ENCODE measurements at regions not wholly inside any gene's neighbourhood (a gene's known extent, or its start where the extent isn't known, plus 50 kb on each side); places are given as distances from the start of the nearest gene placed in this dataset.

DNA sequence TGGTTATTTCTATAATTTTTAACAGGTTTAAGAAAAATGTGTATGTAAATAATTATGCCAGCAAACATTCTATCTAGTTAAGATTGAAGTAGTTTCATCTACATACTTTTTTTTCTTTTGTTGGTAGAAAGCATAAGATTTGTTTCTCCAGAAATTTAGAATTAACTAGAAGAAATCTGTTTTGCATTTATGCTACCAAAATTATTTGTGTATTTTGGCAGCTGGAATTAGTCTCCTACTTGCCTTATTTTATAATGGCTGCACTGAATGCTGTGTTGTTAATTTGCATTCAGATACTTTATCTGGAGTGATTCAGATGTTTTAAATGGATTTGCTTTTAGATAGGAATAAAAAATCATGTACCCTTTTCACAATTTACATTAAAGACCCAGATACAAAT, 100.2 kb upstream of the NAALADL2 start:
- Histone ChIP-seq H3K36me3 (no peaks in the 10 kb centered on the region), H3K9me3 (no peaks in the 10 kb centered on the region), H3K27me3 (no peaks in the 10 kb centered on the region), H3K4me1 (ENCODE audit: control insufficient read depth in 1 of 2, insufficient read depth in 1 of 2, low read depth in 1 of 2, low read length in 1 of 2) (no peaks in the 10 kb centered on the region), H3K27ac (no peak overlapping the region), H3K4me3 (ENCODE audit: low read depth in 1 of 2, low read length in 1 of 2) (no peak overlapping the region)
- TF ChIP-seq, protein P1, sequence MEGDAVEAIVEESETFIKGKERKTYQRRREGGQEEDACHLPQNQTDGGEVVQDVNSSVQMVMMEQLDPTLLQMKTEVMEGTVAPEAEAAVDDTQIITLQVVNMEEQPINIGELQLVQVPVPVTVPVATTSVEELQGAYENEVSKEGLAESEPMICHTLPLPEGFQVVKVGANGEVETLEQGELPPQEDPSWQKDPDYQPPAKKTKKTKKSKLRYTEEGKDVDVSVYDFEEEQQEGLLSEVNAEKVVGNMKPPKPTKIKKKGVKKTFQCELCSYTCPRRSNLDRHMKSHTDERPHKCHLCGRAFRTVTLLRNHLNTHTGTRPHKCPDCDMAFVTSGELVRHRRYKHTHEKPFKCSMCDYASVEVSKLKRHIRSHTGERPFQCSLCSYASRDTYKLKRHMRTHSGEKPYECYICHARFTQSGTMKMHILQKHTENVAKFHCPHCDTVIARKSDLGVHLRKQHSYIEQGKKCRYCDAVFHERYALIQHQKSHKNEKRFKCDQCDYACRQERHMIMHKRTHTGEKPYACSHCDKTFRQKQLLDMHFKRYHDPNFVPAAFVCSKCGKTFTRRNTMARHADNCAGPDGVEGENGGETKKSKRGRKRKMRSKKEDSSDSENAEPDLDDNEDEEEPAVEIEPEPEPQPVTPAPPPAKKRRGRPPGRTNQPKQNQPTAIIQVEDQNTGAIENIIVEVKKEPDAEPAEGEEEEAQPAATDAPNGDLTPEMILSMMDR (IDR thresholded peaks at IDR 0.05) = no peak

DNA sequence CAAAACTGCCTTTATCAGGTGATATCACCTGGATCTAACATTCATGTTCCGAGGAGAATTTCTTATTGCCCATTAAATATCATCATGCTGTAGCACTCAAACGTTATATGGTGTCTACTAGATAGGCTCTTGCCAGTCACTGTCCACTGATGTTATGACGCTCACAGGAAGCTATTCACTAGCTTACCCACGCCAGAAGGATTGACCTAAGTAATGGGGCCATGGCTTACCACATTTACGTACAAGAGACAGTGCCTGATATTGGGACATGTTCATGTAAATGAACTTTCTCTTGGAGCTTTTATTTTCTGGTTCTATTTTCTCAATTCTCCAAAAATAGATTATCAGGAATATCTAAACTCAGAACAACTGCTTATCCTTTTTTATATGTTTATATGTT, 91.7 kb upstream of the NAALADL2 start:
- H3K27ac ChIP-seq = no peak overlapping the region
- no peak overlapping the region for H3K4me3 ChIP-seq (ENCODE audit: low read depth in 1 of 2, low read length in 1 of 2)
- no peaks in the 10 kb centered on the region for H3K36me3 ChIP-seq
- no peaks in the 10 kb centered on the region for H3K27me3 ChIP-seq
- TF ChIP-seq, protein P1 (IDR thresholded peaks at IDR 0.05) = no peak
- H3K4me1 ChIP-seq (ENCODE audit: control insufficient read depth in 1 of 2, insufficient read depth in 1 of 2, low read depth in 1 of 2, low read length in 1 of 2) = no peaks in the 10 kb centered on the region
- H3K9me3 ChIP-seq = no peaks in the 10 kb centered on the region

DNA sequence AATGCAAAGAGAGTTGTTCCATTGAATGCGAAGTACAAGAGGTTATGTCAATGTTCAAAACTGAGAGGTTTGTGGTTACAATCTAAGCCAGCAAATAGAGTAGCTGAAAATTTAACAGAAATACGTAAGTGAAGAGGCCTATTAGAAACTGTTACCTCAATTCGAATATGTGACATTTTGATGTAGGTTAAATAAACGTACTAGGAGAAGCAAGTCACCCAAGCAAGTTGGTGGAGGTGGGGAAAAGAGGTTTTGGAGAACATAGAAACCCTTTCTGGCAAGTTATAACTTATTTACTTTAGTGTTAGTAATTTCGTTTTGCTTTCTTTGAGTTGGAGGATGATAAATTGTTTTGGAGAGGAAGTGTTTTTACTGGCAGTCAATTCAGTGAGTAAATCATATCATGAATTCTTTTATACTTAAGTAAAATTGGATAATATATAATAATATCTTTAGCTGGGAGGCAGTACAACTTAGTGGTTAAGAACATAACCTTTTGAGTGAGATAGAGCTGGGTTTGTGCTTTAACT, 91.2 kb upstream of the NAALADL2 start:
- H3K4me3 ChIP-seq (ENCODE audit: low read depth in 1 of 2, low read length in 1 of 2) = no peak overlapping the region
- TF ChIP-seq, protein P1 (IDR thresholded peaks at IDR 0.05) = no peak
- no peaks in the 10 kb centered on the region for H3K4me1 ChIP-seq (ENCODE audit: control insufficient read depth in 1 of 2, insufficient read depth in 1 of 2, low read depth in 1 of 2, low read length in 1 of 2)
- no peaks in the 10 kb centered on the region for H3K9me3 ChIP-seq
- H3K36me3 ChIP-seq = no peaks in the 10 kb centered on the region
- no peak overlapping the region for H3K27ac ChIP-seq
- H3K27me3 ChIP-seq = no peaks in the 10 kb centered on the region

DNA sequence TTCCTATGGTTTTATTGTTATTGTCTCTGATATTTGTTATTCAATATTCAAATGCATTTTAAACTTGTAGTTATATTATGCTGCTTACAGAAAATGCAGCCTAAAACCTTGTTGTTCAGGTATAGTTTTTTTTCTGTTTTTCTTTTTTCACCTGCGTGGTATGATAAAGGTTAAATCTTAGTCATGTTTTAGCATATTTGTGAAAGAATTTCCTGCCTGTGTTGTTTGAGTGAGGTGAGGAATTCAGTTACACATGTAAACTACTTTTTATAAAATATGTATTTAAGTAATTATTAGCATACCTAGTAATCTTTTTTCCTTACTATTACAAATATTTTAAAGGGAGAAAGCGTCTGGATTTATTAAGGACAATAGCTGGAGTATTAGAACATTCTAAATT, 90.0 kb upstream of the NAALADL2 start:
- Histone ChIP-seq H3K4me3 (ENCODE audit: low read depth in 1 of 2, low read length in 1 of 2) (no peak overlapping the region), H3K4me1 (ENCODE audit: control insufficient read depth in 1 of 2, insufficient read depth in 1 of 2, low read depth in 1 of 2, low read length in 1 of 2) (no peaks in the 10 kb centered on the region), H3K36me3 (no peaks in the 10 kb centered on the region), H3K27me3 (no peaks in the 10 kb centered on the region), H3K9me3 (no peaks in the 10 kb centered on the region), H3K27ac (no peak overlapping the region)
- TF ChIP-seq, protein P1 (IDR thresholded peaks at IDR 0.05) = no peak

DNA sequence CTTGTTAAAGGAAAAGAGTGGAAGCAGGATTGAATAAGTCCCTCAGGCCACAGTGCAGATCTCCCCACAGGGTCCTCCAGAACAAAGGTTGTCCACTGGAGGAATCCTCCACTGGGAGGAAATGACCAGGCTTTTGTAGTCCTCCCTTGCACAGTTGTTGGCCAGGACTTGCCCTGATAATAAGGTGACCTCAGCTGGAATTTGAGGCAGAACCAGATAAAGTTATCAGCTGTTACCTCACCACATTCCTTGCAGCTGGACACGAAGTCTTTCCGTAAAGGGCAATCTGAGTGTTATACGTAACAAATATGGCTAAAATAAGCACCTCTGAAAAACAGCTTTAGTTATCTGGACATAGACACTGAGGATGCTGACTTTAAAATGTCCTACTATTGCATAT, 83.5 kb upstream of the NAALADL2 start:
- no peaks in the 10 kb centered on the region for H3K27me3 ChIP-seq
- no peaks in the 10 kb centered on the region for H3K36me3 ChIP-seq
- H3K4me1 ChIP-seq (ENCODE audit: control insufficient read depth in 1 of 2, insufficient read depth in 1 of 2, low read depth in 1 of 2, low read length in 1 of 2) = no peaks in the 10 kb centered on the region
- no peak overlapping the region for H3K4me3 ChIP-seq (ENCODE audit: low read depth in 1 of 2, low read length in 1 of 2)
- no peak overlapping the region for H3K27ac ChIP-seq
- H3K9me3 ChIP-seq = no peaks in the 10 kb centered on the region
- TF ChIP-seq, protein P1 (IDR thresholded peaks at IDR 0.05) = no peak

DNA sequence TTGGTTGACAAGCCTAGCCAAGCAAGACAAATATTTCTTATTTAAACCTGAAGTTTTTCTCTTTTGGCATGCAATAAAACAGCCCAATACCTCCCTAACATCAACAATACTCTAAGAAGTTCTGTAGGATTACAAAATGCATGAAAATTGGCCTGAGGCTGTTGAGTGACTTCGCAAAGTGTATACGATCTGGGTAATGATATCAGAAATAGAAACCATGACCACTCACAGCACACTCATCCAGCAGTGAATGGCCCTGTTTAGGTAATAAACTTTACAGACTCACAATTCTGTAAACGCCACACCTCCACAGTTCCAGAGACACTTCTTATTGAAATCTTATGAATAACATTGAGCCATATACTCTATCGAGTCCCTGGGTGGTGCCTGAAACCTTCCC, 83.0 kb upstream of the NAALADL2 start:
- TF ChIP-seq, protein P1 (IDR thresholded peaks at IDR 0.05) = no peak
- Histone ChIP-seq H3K36me3 (no peaks in the 10 kb centered on the region), H3K9me3 (no peaks in the 10 kb centered on the region), H3K4me3 (ENCODE audit: low read depth in 1 of 2, low read length in 1 of 2) (no peak overlapping the region), H3K27me3 (no peaks in the 10 kb centered on the region), H3K27ac (no peak overlapping the region), H3K4me1 (ENCODE audit: control insufficient read depth in 1 of 2, insufficient read depth in 1 of 2, low read depth in 1 of 2, low read length in 1 of 2) (no peaks in the 10 kb centered on the region)

Measured in neutrophil (primary cell).